ENCODE measurements at regions not wholly inside any gene's neighbourhood (a gene's known extent, or its start where the extent isn't known, plus 50 kb on each side); places are given as distances from the start of the nearest gene placed in this dataset.

DNA sequence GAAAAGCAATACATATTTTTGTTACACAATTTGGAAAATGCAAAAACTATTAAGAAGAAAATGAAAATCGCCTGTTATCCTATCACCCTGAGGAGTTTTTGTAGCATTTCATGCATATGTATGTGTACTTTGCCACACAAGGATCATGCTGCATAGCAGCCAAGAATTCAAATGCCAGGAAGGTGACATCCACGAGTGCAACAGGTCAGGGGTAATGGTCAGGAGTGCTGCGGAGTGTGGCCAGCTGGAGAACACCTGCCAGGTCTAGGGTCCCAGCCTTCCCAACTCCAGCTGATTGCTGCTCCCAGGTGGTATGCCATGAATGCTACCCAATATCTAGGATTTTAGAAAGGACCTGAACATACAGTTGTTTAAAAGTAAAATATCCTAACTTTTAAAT is 617.1 kb downstream of the PRELID2 start:
- TF ChIP-seq, protein P1, sequence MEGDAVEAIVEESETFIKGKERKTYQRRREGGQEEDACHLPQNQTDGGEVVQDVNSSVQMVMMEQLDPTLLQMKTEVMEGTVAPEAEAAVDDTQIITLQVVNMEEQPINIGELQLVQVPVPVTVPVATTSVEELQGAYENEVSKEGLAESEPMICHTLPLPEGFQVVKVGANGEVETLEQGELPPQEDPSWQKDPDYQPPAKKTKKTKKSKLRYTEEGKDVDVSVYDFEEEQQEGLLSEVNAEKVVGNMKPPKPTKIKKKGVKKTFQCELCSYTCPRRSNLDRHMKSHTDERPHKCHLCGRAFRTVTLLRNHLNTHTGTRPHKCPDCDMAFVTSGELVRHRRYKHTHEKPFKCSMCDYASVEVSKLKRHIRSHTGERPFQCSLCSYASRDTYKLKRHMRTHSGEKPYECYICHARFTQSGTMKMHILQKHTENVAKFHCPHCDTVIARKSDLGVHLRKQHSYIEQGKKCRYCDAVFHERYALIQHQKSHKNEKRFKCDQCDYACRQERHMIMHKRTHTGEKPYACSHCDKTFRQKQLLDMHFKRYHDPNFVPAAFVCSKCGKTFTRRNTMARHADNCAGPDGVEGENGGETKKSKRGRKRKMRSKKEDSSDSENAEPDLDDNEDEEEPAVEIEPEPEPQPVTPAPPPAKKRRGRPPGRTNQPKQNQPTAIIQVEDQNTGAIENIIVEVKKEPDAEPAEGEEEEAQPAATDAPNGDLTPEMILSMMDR (optimal IDR thresholded peaks at IDR 0.05 in 1 of 3, IDR thresholded peaks at IDR 0.05 in 1 of 3, conservative IDR thresholded peaks at IDR 0.05 in 1 of 3; ENCODE audit: extremely low read depth in 1 of 3, insufficient read depth in 2 of 3, low read length in 3 of 3) = no peak
- TF ChIP-seq EZH2 (IDR thresholded peaks at IDR 0.05; ENCODE audit: low read length) = no peak

Data from keratinocyte (primary cell).